ENCODE measurements at regions not wholly inside any gene's neighbourhood (a gene's known extent, or its start where the extent isn't known, plus 50 kb on each side); places are given as distances from the start of the nearest gene placed in this dataset.

DNA sequence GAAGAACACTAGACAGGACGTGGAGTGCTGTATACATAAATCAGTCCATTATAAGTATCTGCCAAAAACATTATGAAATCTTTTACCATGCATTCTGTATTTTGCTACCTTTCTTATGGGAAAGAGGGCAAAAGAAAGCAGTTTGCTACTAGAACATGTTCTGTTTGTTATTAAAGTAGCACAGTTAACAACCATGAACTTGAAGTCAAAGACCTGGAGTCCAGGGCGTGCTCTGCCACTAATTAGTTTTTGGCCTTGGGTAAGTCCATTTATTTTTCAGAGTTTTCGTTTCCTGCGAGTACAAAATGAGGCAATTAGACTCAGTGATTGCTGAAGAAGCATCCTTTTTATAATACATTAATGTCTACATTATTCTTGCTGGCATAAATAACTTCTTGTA is 143.3 kb upstream of the AGTR1 start:
- H4K91ac ChIP-seq (ENCODE audit: insufficient read depth, low read depth, low read length), result no peak overlapping the region
- no peak overlapping the region for H3K56ac ChIP-seq (ENCODE audit: extremely low read depth, insufficient read depth, low read length)
- ChIA-PET CTCF (interaction anchor here (0.6 kb wide), 1 partner anchor 190 kb away, joined by 3 read pairs; no protein-coding TSS in a partner anchor), POLR2A (ENCODE audit: unreplicated experiment) (no interaction called here)
- no peaks in the 10 kb centered on the region for H3K79me1 ChIP-seq (ENCODE audit: low read depth in 1 of 2, low read length in 2 of 2)
- no peaks in the 10 kb centered on the region for H4K20me1 ChIP-seq (ENCODE audit: insufficient read depth, low read length)
- H3K4me3 ChIP-seq (ENCODE audit: insufficient read depth, low read depth, low read length), result no peak overlapping the region
- no peak overlapping the region for H2BK120ac ChIP-seq (ENCODE audit: low read depth, low read length)
- no peaks in the 10 kb centered on the region for H3K9me3 ChIP-seq (ENCODE audit: control insufficient read depth, insufficient read depth, low read length)
- H3K4me2 ChIP-seq (ENCODE audit: low read depth, low read length), result no peak overlapping the region
- no peak overlapping the region for H2BK15ac ChIP-seq (ENCODE audit: low read depth, low read length)
- H3K23ac ChIP-seq (ENCODE audit: low read depth, low read length), result no peak overlapping the region
- H4K8ac ChIP-seq (ENCODE audit: low read depth in 2 of 2, low read length in 2 of 2), result no peak overlapping the region
- intact Hi-C loops (cut with micrococcal nuclease) (no loop called here), in situ Hi-C loops (cut with MboI; ENCODE audit: low sequenced_read_pairs) (no loop called here), dilution Hi-C loops (cut with HindIII; ENCODE audit: low sequenced_read_pairs, unreplicated experiment) (no loop called here)
- no CpG with 5 or more reads among the region's 4 CpGs for WGBS, 2 experiments (ENCODE audit: extremely low coverage in 2 of 2, insufficient read length in 1 of 2)
- BruUV-seq (replicated peaks), result no TSS peak
- no peaks in the 10 kb centered on the region for H3K36me3 ChIP-seq (ENCODE audit: control insufficient read depth, insufficient read depth, low read length)
- H2AFZ ChIP-seq (replicated peaks; ENCODE audit: low read length, poor library complexity), result no peak overlapping the region
- no peak overlapping the region for H3K18ac ChIP-seq (ENCODE audit: low read depth, low read length)
- no peaks in the 10 kb centered on the region for H3K4me1 ChIP-seq (ENCODE audit: control insufficient read depth, insufficient read depth, low read length)
- TF ChIP-seq FOS (IDR thresholded peaks at IDR 0.05; ENCODE audit: low read depth, low read length) (no peak), MXI1 (IDR thresholded peaks at IDR 0.05; ENCODE audit: borderline replicate concordance, low read depth, low read length) (no peak), CEBPB (IDR thresholded peaks at IDR 0.05; ENCODE audit: low read depth, low read length) (no peak), RCOR1 (IDR thresholded peaks at IDR 0.05; ENCODE audit: insufficient replicate concordance, low read length) (no peak), MAZ (IDR thresholded peaks at IDR 0.05; ENCODE audit: borderline replicate concordance, low read depth, low read length) (no peak), CHD1 (IDR thresholded peaks at IDR 0.05; ENCODE audit: low read depth, low read length) (no peak), RFX5 (IDR thresholded peaks at IDR 0.05; ENCODE audit: low read depth, low read length) (no peak), MAFK (IDR thresholded peaks at IDR 0.05; ENCODE audit: low read depth, low read length) (no peak), POLR2A (IDR thresholded peaks at IDR 0.05; ENCODE audit: low read depth, low read length) (no peak), NFE2L2 (IDR thresholded peaks at IDR 0.05; ENCODE audit: low read depth, low read length) (no peak), SMC3 (IDR thresholded peaks at IDR 0.05; ENCODE audit: low read depth, low read length) (no peak), BHLHE40 (IDR thresholded peaks at IDR 0.05; ENCODE audit: low read depth, low read length) (no peak)
- TF ChIP-seq, protein P1, sequence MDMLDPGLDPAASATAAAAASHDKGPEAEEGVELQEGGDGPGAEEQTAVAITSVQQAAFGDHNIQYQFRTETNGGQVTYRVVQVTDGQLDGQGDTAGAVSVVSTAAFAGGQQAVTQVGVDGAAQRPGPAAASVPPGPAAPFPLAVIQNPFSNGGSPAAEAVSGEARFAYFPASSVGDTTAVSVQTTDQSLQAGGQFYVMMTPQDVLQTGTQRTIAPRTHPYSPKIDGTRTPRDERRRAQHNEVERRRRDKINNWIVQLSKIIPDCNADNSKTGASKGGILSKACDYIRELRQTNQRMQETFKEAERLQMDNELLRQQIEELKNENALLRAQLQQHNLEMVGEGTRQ (IDR thresholded peaks at IDR 0.05; ENCODE audit: low read depth, low read length), result no peak
- TF ChIP-seq, protein P2, sequence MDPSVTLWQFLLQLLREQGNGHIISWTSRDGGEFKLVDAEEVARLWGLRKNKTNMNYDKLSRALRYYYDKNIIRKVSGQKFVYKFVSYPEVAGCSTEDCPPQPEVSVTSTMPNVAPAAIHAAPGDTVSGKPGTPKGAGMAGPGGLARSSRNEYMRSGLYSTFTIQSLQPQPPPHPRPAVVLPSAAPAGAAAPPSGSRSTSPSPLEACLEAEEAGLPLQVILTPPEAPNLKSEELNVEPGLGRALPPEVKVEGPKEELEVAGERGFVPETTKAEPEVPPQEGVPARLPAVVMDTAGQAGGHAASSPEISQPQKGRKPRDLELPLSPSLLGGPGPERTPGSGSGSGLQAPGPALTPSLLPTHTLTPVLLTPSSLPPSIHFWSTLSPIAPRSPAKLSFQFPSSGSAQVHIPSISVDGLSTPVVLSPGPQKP (IDR thresholded peaks at IDR 0.05; ENCODE audit: borderline replicate concordance, low read depth, low read length), result no peak
- TF ChIP-seq, protein P3, sequence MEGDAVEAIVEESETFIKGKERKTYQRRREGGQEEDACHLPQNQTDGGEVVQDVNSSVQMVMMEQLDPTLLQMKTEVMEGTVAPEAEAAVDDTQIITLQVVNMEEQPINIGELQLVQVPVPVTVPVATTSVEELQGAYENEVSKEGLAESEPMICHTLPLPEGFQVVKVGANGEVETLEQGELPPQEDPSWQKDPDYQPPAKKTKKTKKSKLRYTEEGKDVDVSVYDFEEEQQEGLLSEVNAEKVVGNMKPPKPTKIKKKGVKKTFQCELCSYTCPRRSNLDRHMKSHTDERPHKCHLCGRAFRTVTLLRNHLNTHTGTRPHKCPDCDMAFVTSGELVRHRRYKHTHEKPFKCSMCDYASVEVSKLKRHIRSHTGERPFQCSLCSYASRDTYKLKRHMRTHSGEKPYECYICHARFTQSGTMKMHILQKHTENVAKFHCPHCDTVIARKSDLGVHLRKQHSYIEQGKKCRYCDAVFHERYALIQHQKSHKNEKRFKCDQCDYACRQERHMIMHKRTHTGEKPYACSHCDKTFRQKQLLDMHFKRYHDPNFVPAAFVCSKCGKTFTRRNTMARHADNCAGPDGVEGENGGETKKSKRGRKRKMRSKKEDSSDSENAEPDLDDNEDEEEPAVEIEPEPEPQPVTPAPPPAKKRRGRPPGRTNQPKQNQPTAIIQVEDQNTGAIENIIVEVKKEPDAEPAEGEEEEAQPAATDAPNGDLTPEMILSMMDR (conservative IDR thresholded peaks at IDR 0.05; ENCODE audit: low read depth, low read length), result no peak
- H2AK9ac ChIP-seq (replicated peaks; ENCODE audit: low read depth, low read length, poor library complexity), result no peak overlapping the region
- ATAC-seq (ENCODE audit: low read depth), result no peak
- no peak overlapping the region for H3K9ac ChIP-seq (ENCODE audit: low read depth, low read length)
- DNase-seq, result no peak
- no peak overlapping the region for H3K14ac ChIP-seq (replicated peaks; ENCODE audit: low read depth, low read length)
- no peak overlapping the region for H2BK5ac ChIP-seq (ENCODE audit: low read depth, low read length, poor library complexity, severe bottlenecking)
- no peak overlapping the region for H2AK5ac ChIP-seq (ENCODE audit: low read depth, low read length)
- H2BK20ac ChIP-seq (ENCODE audit: low read depth, low read length), result no peak overlapping the region
- H3K27me3 ChIP-seq (ENCODE audit: control insufficient read depth, insufficient read depth, low read length), result no peaks in the 10 kb centered on the region
- H3K27ac ChIP-seq (ENCODE audit: insufficient read depth, low read length), result no peak overlapping the region
- H4K5ac ChIP-seq (ENCODE audit: low read depth, low read length), result no peak overlapping the region
- H3K4ac ChIP-seq (ENCODE audit: low read depth, low read length), result no peak overlapping the region
- H3K9me1 ChIP-seq (ENCODE audit: insufficient read depth, low read length), result no peaks in the 10 kb centered on the region

Measured in IMR-90 (cell line).